Stimulated activated naive B cell treated with anti-CD40 and anti-IgM and Interleukin-4, amounts not matched to agents 10 μg/mL and 1 μg/mL and 100 μg/mL, for 72 hours (primary cell): ENCODE measurements at regions not wholly inside any gene's neighbourhood (a gene's known extent, or its start where the extent isn't known, plus 50 kb on each side); places are given as distances from the start of the nearest gene placed in this dataset.
A peak's percentile ranks its signal among the peaks of the same experiment; 100 is the strongest.
"Not testable (repeated sequence)": the region's sequence is repeated elsewhere in the genome, so short reads cannot be mapped to it uniquely, and the experiment has no call there.

Source experiments
- ATAC-seq, 2 donors: fragments of 150-1000 bp; cut with Tn5 transposase; replicated peaks; 2 replicates each; pipeline ENCODE4 v1.10.0; 2021; ENCODE audit warnings: moderate library complexity in 1 of 2
- DNase-seq: peaks from one replicate; pipeline ENCODE4 v3.0.0; 2021
- H3K27ac Mint-ChIP-seq: one replicate; pipeline ENCODE4 v1.8.0; 2022; ENCODE audit warnings: mild to moderate bottlenecking, mixed read lengths
- H3K27me3 Mint-ChIP-seq, 2 donors: one replicate each; pipeline ENCODE4 v1.8.0; 2022; ENCODE audit warnings: mixed read lengths in 2 of 2
- H3K36me3 Mint-ChIP-seq, 2 donors: one replicate each; pipeline ENCODE4 v1.8.0; 2022; ENCODE audit warnings: mixed read lengths in 2 of 2, mild to moderate bottlenecking in 1 of 2
- H3K4me1 Mint-ChIP-seq, 2 donors: one replicate each; pipeline ENCODE4 v1.8.0; 2022; ENCODE audit warnings: mixed read lengths in 2 of 2, mild to moderate bottlenecking in 1 of 2
- H3K4me3 Mint-ChIP-seq, 2 donors: one replicate each; pipeline ENCODE4 v1.8.0; 2022; ENCODE audit warnings: mild to moderate bottlenecking in 2 of 2, mixed read lengths in 2 of 2, moderate library complexity in 1 of 2
- H3K9me3 Mint-ChIP-seq, 2 donors: one replicate each; pipeline ENCODE4 v1.8.0; 2022; ENCODE audit warnings: mixed read lengths in 2 of 2, mild to moderate bottlenecking in 1 of 2

GRCh38 chr9:129550199-129550839 lies 70.6 kb downstream of the C9orf50 start:
- Mint-ChIP-seq H3K4me1 (peaks cover 6 to 7% of the 10 kb centered on the region in 2 donors), H3K27me3 (peaks cover 66 to 84% of the 10 kb centered on the region in 2 donors)
- DNase-seq = no peak

GRCh38 chr9:129549684-129550083 lies 71.2 kb downstream of the C9orf50 start:
- H3K27me3 Mint-ChIP-seq = peaks cover 71 to 89% of the 10 kb centered on the region in 2 donors
- H3K4me3 Mint-ChIP-seq = peak overlapping the region; percentile 47 to 64
- ATAC-seq = no peak

More at GRCh38 chr9:129550199-129550839, 70.6 kb downstream of the C9orf50 start:
- Mint-ChIP-seq H3K4me3 (peak overlapping the region; percentile 63 to 73), H3K36me3 (no peaks in the 10 kb centered on the region), H3K27ac (no peak overlapping the region), H3K9me3 (no peaks in the 10 kb centered on the region)
- peak; percentile 27 to 38 for ATAC-seq

GRCh38 chr9:129549139-129549538 lies 71.8 kb downstream of the C9orf50 start:
- Mint-ChIP-seq H3K27ac (no peak overlapping the region), H3K27me3 (peaks cover 73 to 87% of the 10 kb centered on the region in 2 donors)

More at GRCh38 chr9:129549684-129550083, 71.2 kb downstream of the C9orf50 start:
- Mint-ChIP-seq H3K9me3 (no peaks in the 10 kb centered on the region), H3K27ac (no peak overlapping the region), H3K36me3 (no peaks in the 10 kb centered on the region), H3K4me1 (peaks cover 6 to 7% of the 10 kb centered on the region in 2 donors)
- no peak for DNase-seq

GRCh38 chr9:129548571-129549135 lies 72.2 kb downstream of the C9orf50 start:
- no peak overlapping the region for H3K27ac Mint-ChIP-seq
- no peak overlapping the region for H3K4me3 Mint-ChIP-seq
- no peaks in the 10 kb centered on the region for H3K36me3 Mint-ChIP-seq
- ATAC-seq (no peak), DNase-seq (no peak)
- peaks cover 6 to 7% of the 10 kb centered on the region in 2 donors for H3K4me1 Mint-ChIP-seq
- H3K27me3 Mint-ChIP-seq = peaks cover 70 to 87% of the 10 kb centered on the region in 2 donors
- H3K9me3 Mint-ChIP-seq = no peaks in the 10 kb centered on the region

More at GRCh38 chr9:129549139-129549538, 71.8 kb downstream of the C9orf50 start:
- Mint-ChIP-seq H3K9me3 (no peaks in the 10 kb centered on the region), H3K4me1 (peaks cover 6 to 7% of the 10 kb centered on the region in 2 donors), H3K4me3 (peak overlapping the region; percentile 47 to 64), H3K36me3 (no peaks in the 10 kb centered on the region)
- ATAC-seq (no peak), DNase-seq (no peak)

GRCh38 chr9:129547869-129548570 lies 72.9 kb downstream of the C9orf50 start:
- ATAC-seq = no peak
- H3K9me3 Mint-ChIP-seq = no peaks in the 10 kb centered on the region

GRCh38 chr9:129547063-129547462 lies 73.8 kb downstream of the C9orf50 start:
- Mint-ChIP-seq H3K9me3 (no peaks in the 10 kb centered on the region), H3K27me3 (peaks cover 60 to 82% of the 10 kb centered on the region in 2 donors), H3K36me3 (no peaks in the 10 kb centered on the region), H3K27ac (no peak overlapping the region), H3K4me1 (peaks cover 6 to 7% of the 10 kb centered on the region in 2 donors), H3K4me3 (no peak overlapping the region)
- no peak for ATAC-seq
- no peak for DNase-seq

More at GRCh38 chr9:129547869-129548570, 72.9 kb downstream of the C9orf50 start:
- Mint-ChIP-seq H3K4me3 (no peak overlapping the region), H3K27me3 (peaks cover 63 to 85% of the 10 kb centered on the region in 2 donors), H3K27ac (no peak overlapping the region), H3K4me1 (peaks cover 6 to 7% of the 10 kb centered on the region in 2 donors), H3K36me3 (no peaks in the 10 kb centered on the region)
- DNase-seq = no peak

- ATAC-seq, DNase-seq, H3K9me3 Mint-ChIP-seq, H3K4me1 Mint-ChIP-seq, H3K4me3 Mint-ChIP-seq, H3K36me3 Mint-ChIP-seq, H3K27ac Mint-ChIP-seq: not testable (repeated sequence)
- peaks cover 52 to 76% of the 10 kb centered on the region in 2 donors for H3K27me3 Mint-ChIP-seq
Measured at GRCh38 chr9:129545876-129546275, 75.0 kb downstream of the C9orf50 start.

- no peak overlapping the region for H3K4me3 Mint-ChIP-seq
- ATAC-seq = no peak
- no peak overlapping the region for H3K27ac Mint-ChIP-seq
Measured at GRCh38 chr9:129544761-129545160, 76.1 kb downstream of the C9orf50 start.

GRCh38 chr9:129542741-129543140 lies 78.2 kb downstream of the C9orf50 start:
- Mint-ChIP-seq H3K36me3 (peaks cover 4 to 7% of the 10 kb centered on the region in 2 donors), H3K9me3 (peaks cover 8 to 9% of the 10 kb centered on the region in 2 donors), H3K4me3 (no peak overlapping the region), H3K27ac (no peak overlapping the region), H3K27me3 (peaks cover 38 to 56% of the 10 kb centered on the region in 2 donors), H3K4me1 (no peaks in the 10 kb centered on the region)
- ATAC-seq = no peak
- no peak for DNase-seq

More at GRCh38 chr9:129544761-129545160, 76.1 kb downstream of the C9orf50 start:
- Mint-ChIP-seq H3K4me1 (peaks cover 0 to 3% of the 10 kb centered on the region in 2 donors), H3K9me3 (peaks cover 0 to 2% of the 10 kb centered on the region in 2 donors), H3K27me3 (peaks cover 46 to 70% of the 10 kb centered on the region in 2 donors), H3K36me3 (peaks cover 0 to 3% of the 10 kb centered on the region in 2 donors)
- no peak for DNase-seq

GRCh38 chr9:129541270-129541669 lies 79.6 kb downstream of the C9orf50 start:
- DNase-seq = no peak
- Mint-ChIP-seq H3K27me3 (peaks cover 26 to 41% of the 10 kb centered on the region in 2 donors), H3K4me3 (no peak overlapping the region), H3K27ac (no peak overlapping the region), H3K4me1 (no peaks in the 10 kb centered on the region), H3K9me3 (peaks cover 8 to 9% of the 10 kb centered on the region in 2 donors), H3K36me3 (peaks cover 4 to 7% of the 10 kb centered on the region in 2 donors)
- no peak for ATAC-seq

GRCh38 chr9:129539446-129539845 lies 81.5 kb downstream of the C9orf50 start:
- ATAC-seq (no peak), DNase-seq (no peak)
- H3K27me3 Mint-ChIP-seq = peaks cover 17 to 32% of the 10 kb centered on the region in 2 donors
- no peak overlapping the region for H3K4me3 Mint-ChIP-seq
- no peaks in the 10 kb centered on the region for H3K4me1 Mint-ChIP-seq
- H3K36me3 Mint-ChIP-seq = peaks cover 4 to 7% of the 10 kb centered on the region in 2 donors
- H3K9me3 Mint-ChIP-seq = peaks cover 8 to 9% of the 10 kb centered on the region in 2 donors
- H3K27ac Mint-ChIP-seq = no peak overlapping the region

- peaks cover 29 to 32% of the 10 kb centered on the region in 2 donors for H3K27me3 Mint-ChIP-seq
- DNase-seq, H3K27ac Mint-ChIP-seq, H3K9me3 Mint-ChIP-seq, ATAC-seq, H3K4me1 Mint-ChIP-seq, H3K4me3 Mint-ChIP-seq, H3K36me3 Mint-ChIP-seq: not testable (repeated sequence)
Measured at GRCh38 chr9:129531860-129532402, 89.0 kb downstream of the C9orf50 start.

GRCh38 chr9:129527955-129528354 lies 92.9 kb downstream of the C9orf50 start:
- H3K4me3 Mint-ChIP-seq, H3K36me3 Mint-ChIP-seq, DNase-seq, H3K9me3 Mint-ChIP-seq, H3K27ac Mint-ChIP-seq, ATAC-seq: not testable (repeated sequence)
- Mint-ChIP-seq H3K4me1 (peaks cover 4 to 15% of the 10 kb centered on the region in 2 donors), H3K27me3 (peaks cover 43 to 47% of the 10 kb centered on the region in 2 donors)

GRCh38 chr9:129525656-129526196 lies 95.2 kb downstream of the C9orf50 start:
- Mint-ChIP-seq H3K27me3 (peaks cover 39 to 40% of the 10 kb centered on the region in 2 donors), H3K27ac (no peak overlapping the region), H3K36me3 (peaks cover 0 to 9% of the 10 kb centered on the region in 2 donors), H3K4me3 (no peak overlapping the region), H3K9me3 (peaks cover 3 to 9% of the 10 kb centered on the region in 2 donors), H3K4me1 (peaks cover 4 to 9% of the 10 kb centered on the region in 2 donors)
- no peak for ATAC-seq
- no peak for DNase-seq
